Testis (tissue), 2 donors: ENCODE measurements at regions not wholly inside any gene's neighbourhood (a gene's known extent, or its start where the extent isn't known, plus 50 kb on each side); places are given as distances from the start of the nearest gene placed in this dataset.

ENCODE experiments used
- CTCF ChIP-seq, 3 experiments: fragments of 450-650 bp in 2 of 3; fragments of 200-600 bp in 1 of 3; sonication (generic) in 1 of 3; IDR thresholded peaks; one replicate each; pipeline ENCODE4 v1.5.1; 2016 to 2019; ENCODE audit warnings: antibody characterized with exemption in 3 of 3, mild to moderate bottlenecking in 2 of 3, moderate library complexity in 1 of 3
- POLR2A ChIP-seq: fragments of 450-650 bp; IDR thresholded peaks from one replicate; pipeline ENCODE4 v1.6.1; 2017; ENCODE audit warnings: antibody characterized with exemption, mild to moderate bottlenecking, moderate library complexity

DNA sequence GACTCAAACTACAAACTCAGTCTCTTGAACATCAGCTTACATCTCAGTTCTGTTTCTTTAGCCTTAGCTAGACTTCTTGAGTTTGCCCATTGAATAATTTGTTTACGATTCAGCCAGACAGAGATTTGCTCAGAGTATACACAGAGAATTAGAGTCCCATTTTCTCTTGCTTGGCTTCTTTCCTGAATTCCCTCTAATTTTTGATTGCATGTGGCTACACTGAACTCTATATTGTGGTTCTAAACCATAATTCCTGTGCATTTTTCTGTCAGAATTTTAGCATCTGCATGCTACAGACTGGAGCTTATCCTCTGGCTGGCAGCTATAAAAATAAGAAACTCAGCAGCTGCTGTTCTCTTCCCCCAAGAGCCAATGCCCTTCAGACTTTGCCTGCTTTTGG, 354.9 kb downstream of the MDFIC start:
- TF ChIP-seq CTCF (IDR thresholded peaks at IDR 0.05) (no peak), POLR2A (no peak)
